ENCODE measurements at regions not wholly inside any gene's neighbourhood (a gene's known extent, or its start where the extent isn't known, plus 50 kb on each side); places are given as distances from the start of the nearest gene placed in this dataset.

DNA sequence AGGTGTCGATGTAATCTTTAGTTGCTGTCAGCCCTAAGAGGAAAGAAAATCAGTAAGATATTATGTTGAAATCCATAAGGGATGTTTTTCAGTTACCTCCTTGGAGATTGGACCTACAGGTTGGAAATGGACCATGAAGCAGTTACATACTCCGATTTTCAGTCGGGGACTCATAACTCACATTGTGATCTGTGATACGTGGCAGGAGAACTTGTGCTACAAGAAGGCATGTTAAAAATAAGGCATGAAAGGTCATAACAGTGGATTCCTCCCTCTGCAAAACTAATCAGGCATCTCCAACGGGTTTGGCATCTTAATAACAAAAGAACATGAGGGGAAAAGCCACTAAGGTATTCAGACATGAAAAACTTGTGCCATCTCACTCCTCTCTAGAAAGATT is 111.2 kb upstream of the CACHD1 start:
- no peak for DNase-seq (ENCODE audit: low read depth)
- H3K4me3 ChIP-seq (ENCODE audit: low read length) = no peak overlapping the region
- TF ChIP-seq, protein P1, sequence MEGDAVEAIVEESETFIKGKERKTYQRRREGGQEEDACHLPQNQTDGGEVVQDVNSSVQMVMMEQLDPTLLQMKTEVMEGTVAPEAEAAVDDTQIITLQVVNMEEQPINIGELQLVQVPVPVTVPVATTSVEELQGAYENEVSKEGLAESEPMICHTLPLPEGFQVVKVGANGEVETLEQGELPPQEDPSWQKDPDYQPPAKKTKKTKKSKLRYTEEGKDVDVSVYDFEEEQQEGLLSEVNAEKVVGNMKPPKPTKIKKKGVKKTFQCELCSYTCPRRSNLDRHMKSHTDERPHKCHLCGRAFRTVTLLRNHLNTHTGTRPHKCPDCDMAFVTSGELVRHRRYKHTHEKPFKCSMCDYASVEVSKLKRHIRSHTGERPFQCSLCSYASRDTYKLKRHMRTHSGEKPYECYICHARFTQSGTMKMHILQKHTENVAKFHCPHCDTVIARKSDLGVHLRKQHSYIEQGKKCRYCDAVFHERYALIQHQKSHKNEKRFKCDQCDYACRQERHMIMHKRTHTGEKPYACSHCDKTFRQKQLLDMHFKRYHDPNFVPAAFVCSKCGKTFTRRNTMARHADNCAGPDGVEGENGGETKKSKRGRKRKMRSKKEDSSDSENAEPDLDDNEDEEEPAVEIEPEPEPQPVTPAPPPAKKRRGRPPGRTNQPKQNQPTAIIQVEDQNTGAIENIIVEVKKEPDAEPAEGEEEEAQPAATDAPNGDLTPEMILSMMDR (conservative IDR thresholded peaks at IDR 0.05; ENCODE audit: low read length) = no peak

DNA sequence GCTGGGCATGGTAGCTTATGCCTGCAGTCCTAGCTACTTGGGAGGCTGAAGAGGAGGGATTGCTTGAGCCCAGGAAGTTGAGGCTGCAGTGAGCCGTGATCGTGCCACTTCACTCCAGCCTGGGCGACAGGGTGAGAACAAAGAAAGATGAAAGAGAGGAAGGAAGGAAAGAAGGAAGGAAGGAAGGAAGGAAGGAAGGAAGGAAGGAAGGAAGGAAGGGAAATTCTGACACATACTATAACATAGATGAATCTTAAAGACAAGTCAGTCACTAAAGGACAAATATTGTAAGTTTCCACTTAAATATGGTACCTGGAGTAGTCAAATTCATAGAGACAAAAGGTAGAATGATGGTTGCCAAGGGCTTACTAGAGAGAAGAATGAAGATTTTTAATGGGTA is 108.0 kb upstream of the CACHD1 start:
- no peak for DNase-seq (ENCODE audit: low read depth)
- no peak overlapping the region for H3K4me3 ChIP-seq (ENCODE audit: low read length)
- TF ChIP-seq, protein P1 (conservative IDR thresholded peaks at IDR 0.05; ENCODE audit: low read length) = no peak

DNA sequence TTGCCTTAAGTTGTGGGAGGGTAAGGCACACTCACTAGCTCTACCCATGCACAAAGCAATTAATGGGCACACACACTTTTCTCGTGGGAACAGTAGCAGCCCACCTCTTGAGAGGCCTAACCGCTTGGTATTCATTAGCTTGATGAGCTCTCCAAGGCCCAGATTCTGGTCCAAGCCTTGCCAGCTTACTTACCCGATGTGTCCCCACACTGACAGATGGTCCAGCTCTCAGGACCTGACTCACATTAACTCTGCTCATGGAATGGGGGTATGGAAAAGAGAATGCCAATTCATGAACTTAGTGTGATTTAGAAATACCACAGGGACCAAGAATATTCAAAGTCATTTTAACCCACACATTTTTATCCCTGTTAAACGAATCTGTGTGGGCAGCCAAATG is 106.8 kb upstream of the CACHD1 start:
- no peak for DNase-seq (ENCODE audit: low read depth)
- TF ChIP-seq, protein P1 (conservative IDR thresholded peaks at IDR 0.05; ENCODE audit: low read length) = no peak

DNA sequence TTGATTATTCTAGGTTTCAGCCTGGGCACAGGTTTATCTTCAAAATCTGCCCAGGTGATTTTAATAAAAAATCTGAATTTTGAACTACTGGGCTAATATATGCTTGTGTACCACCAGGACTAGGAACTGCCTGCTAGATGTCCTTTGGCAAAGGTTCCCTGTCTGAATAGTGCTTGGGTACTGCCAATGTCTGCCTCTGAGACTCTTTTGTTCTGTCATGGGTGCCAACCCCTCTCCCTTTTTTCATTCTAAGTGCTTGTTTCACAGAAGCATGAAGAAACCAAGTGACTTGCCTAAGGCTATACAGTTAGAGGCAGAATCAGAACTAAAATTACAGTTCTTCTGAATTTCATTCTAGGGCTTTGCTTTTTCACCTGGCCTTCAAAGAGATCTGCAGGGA is 106.3 kb upstream of the CACHD1 start:
- no peak for DNase-seq (ENCODE audit: low read depth)
- H3K4me3 ChIP-seq (ENCODE audit: low read length) = no peak overlapping the region
- TF ChIP-seq, protein P1 (conservative IDR thresholded peaks at IDR 0.05; ENCODE audit: low read length) = no peak

More for the DNA sequence above, 106.8 kb upstream of the CACHD1 start:
- H3K4me3 ChIP-seq (ENCODE audit: low read length) = no peak overlapping the region

DNA sequence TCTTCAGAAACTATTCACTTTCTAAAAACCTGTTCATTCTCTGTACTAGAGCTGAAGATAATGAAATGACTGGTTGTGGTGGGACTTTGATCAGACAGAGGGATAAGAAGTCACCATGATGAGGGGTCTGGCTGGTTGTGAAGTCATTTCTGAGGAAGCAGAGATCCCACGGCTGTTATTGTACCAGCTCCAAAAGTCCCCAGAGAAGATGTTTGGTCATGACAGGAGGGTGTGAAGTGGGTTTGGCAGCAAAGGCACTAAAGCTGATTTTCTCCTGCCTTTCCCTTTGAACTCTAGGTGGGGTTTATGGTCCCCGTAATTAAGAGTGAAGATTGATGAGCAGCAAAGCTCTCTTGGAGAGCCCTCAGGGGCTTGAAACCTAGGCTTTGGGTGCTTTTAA is 103.1 kb upstream of the CACHD1 start:
- DNase-seq (ENCODE audit: low read depth) = no peak
- TF ChIP-seq, protein P1 (conservative IDR thresholded peaks at IDR 0.05; ENCODE audit: low read length) = no peak
- no peak overlapping the region for H3K4me3 ChIP-seq (ENCODE audit: low read length)

DNA sequence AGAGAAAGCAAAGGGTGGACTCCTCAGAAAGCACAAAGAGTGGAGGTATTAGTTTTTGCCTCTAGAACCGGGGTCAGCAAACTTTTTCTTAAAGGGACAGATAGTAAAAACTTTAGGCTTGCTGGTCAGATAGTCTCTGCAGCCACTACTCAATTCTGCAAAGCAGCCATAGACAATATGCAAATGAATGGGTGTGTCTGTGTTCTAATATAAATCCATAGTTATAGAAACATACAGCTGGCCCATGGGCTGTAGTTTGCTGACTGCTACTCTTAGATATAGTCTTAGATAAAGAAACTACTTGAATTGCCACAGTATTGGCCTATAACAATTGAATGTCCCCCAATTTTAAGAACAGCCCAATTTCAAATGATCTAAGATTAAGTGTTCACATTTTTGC is 101.6 kb upstream of the CACHD1 start:
- TF ChIP-seq, protein P1 (conservative IDR thresholded peaks at IDR 0.05; ENCODE audit: low read length) = no peak
- DNase-seq (ENCODE audit: low read depth) = no peak
- H3K4me3 ChIP-seq (ENCODE audit: low read length) = no peak overlapping the region

DNA sequence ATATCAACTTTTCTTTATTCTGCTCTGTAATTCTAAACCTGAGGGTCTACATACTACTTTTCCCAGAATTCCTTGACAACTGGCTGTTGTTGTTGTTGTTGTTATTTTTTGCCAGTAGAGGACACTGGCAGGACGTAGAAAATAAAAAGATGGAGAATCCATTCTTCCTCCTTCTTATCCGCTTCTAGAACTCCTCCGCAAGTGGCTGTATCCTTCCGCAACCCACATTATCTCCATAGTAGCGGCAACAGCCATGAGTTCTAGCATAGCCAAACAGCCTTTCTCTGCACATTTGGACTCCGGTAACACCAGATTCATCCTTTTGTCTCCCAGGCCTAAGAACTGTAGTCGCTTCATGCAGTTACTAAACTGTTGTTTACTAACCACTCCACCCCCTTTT is 91.1 kb upstream of the CACHD1 start:
- TF ChIP-seq, protein P1 (conservative IDR thresholded peaks at IDR 0.05; ENCODE audit: low read length) = peak; percentile 32; the same call in 1 of the 2 replicates
- no peak for DNase-seq (ENCODE audit: low read depth)
- H3K4me3 ChIP-seq (ENCODE audit: low read length) = no peak overlapping the region

All from AG10803 (cell line).